Nephron progenitor cell (in vitro differentiated cells): ENCODE measurements at regions not wholly inside any gene's neighbourhood (a gene's known extent, or its start where the extent isn't known, plus 50 kb on each side); places are given as distances from the start of the nearest gene placed in this dataset.

ENCODE experiments used
- DNase-seq: peaks from one replicate; pipeline ENCODE4 v3.0.0; 2021
- H3K27ac Mint-ChIP-seq: 2 replicates; pipeline ENCODE4 v1.8.0; 2021; ENCODE audit warnings: mild to moderate bottlenecking, moderate library complexity, mixed read lengths
- H3K27me3 Mint-ChIP-seq: 2 replicates; pipeline ENCODE4 v1.8.0; 2021; ENCODE audit warnings: mild to moderate bottlenecking, low read depth, mixed read lengths; ENCODE audit not compliant: poor library complexity
- H3K36me3 Mint-ChIP-seq: 2 replicates; pipeline ENCODE4 v1.8.0; 2021; ENCODE audit warnings: low read depth, mixed read lengths
- H3K4me1 Mint-ChIP-seq: 2 replicates; pipeline ENCODE4 v1.8.0; 2021; ENCODE audit warnings: mixed read lengths
- H3K4me3 Mint-ChIP-seq: 2 replicates; pipeline ENCODE4 v1.8.0; 2021; ENCODE audit warnings: mild to moderate bottlenecking, moderate library complexity, mixed read lengths
- H3K9me3 Mint-ChIP-seq: 2 replicates; pipeline ENCODE4 v1.8.0; 2021; ENCODE audit warnings: mild to moderate bottlenecking, moderate library complexity, mixed read lengths
- CTCF ChIP-seq: fragments of 200-600 bp; sonication (generic); IDR thresholded peaks from 2 replicates; pipeline ENCODE4 v1.5.0; 2021; ENCODE audit warnings: antibody characterized with exemption

GRCh38 chr2:18297534-18298058, 262.9 kb downstream of the RDH14 start:
- H3K4me1 Mint-ChIP-seq = no peaks in the 10 kb centered on the region
- H3K36me3 Mint-ChIP-seq = no peaks in the 10 kb centered on the region
- TF ChIP-seq CTCF = no peak
- H3K27ac Mint-ChIP-seq = no peak overlapping the region
- no peak for DNase-seq
- no peaks in the 10 kb centered on the region for H3K9me3 Mint-ChIP-seq
- H3K27me3 Mint-ChIP-seq = no peaks in the 10 kb centered on the region
- H3K4me3 Mint-ChIP-seq = no peak overlapping the region

- Mint-ChIP-seq H3K9me3 (peaks cover 3% of the 10 kb centered on the region), H3K4me1 (no peaks in the 10 kb centered on the region), H3K4me3 (no peak overlapping the region), H3K27ac (no peak overlapping the region), H3K27me3 (peaks cover 9% of the 10 kb centered on the region), H3K36me3 (no peaks in the 10 kb centered on the region)
- TF ChIP-seq CTCF = no peak
- no peak for DNase-seq
Measured at GRCh38 chr2:18290386-18290785, 270.1 kb downstream of the RDH14 start.

- TF ChIP-seq CTCF = no peak
- H3K27me3 Mint-ChIP-seq = peaks cover 9% of the 10 kb centered on the region
- DNase-seq = no peak
- no peaks in the 10 kb centered on the region for H3K36me3 Mint-ChIP-seq
- peaks cover 15% of the 10 kb centered on the region for H3K9me3 Mint-ChIP-seq
- H3K4me3 Mint-ChIP-seq = no peak overlapping the region
- H3K27ac Mint-ChIP-seq = no peak overlapping the region
- H3K4me1 Mint-ChIP-seq = no peaks in the 10 kb centered on the region
Measured at GRCh38 chr2:18286897-18287296, 273.6 kb downstream of the RDH14 start.

GRCh38 chr2:18284331-18284730, 276.1 kb downstream of the RDH14 start:
- no peak for TF ChIP-seq CTCF
- Mint-ChIP-seq H3K36me3 (no peaks in the 10 kb centered on the region), H3K4me3 (no peak overlapping the region), H3K9me3 (peaks cover 15% of the 10 kb centered on the region), H3K4me1 (no peaks in the 10 kb centered on the region), H3K27ac (no peak overlapping the region), H3K27me3 (no peaks in the 10 kb centered on the region)
- no peak for DNase-seq

GRCh38 chr2:18282026-18282425, 278.4 kb downstream of the RDH14 start:
- TF ChIP-seq CTCF = no peak
- DNase-seq = no peak

GRCh38 chr2:18276583-18277075, 283.8 kb downstream of the RDH14 start:
- Mint-ChIP-seq H3K36me3 (no peaks in the 10 kb centered on the region), H3K4me3 (no peak overlapping the region), H3K27ac (no peak overlapping the region), H3K4me1 (no peaks in the 10 kb centered on the region), H3K27me3 (no peaks in the 10 kb centered on the region), H3K9me3 (peaks cover 4% of the 10 kb centered on the region)
- DNase-seq = no peak
- no peak for TF ChIP-seq CTCF

More at GRCh38 chr2:18282026-18282425, 278.4 kb downstream of the RDH14 start:
- H3K4me3 Mint-ChIP-seq = no peak overlapping the region
- no peaks in the 10 kb centered on the region for H3K27me3 Mint-ChIP-seq
- no peaks in the 10 kb centered on the region for H3K4me1 Mint-ChIP-seq
- no peak overlapping the region for H3K27ac Mint-ChIP-seq
- peaks cover 15% of the 10 kb centered on the region for H3K9me3 Mint-ChIP-seq
- H3K36me3 Mint-ChIP-seq = no peaks in the 10 kb centered on the region
